Kidney epithelial cell (primary cell): ENCODE measurements at regions not wholly inside any gene's neighbourhood (a gene's known extent, or its start where the extent isn't known, plus 50 kb on each side); places are given as distances from the start of the nearest gene placed in this dataset.

Experiments used
- DNase-seq: peaks from one replicate; pipeline ENCODE4 v3.0.0-alpha.2; 2010; ENCODE audit warnings: low read depth
- H3K27me3 ChIP-seq: 2 replicates; pipeline ENCODE4 v1.6.0; 2011; ENCODE audit warnings: low read length; ENCODE audit not compliant: control insufficient read depth, insufficient read depth
- H3K36me3 ChIP-seq: 2 replicates; pipeline ENCODE4 v1.5.1; 2011; ENCODE audit warnings: low read length; ENCODE audit not compliant: control insufficient read depth, insufficient read depth
- H3K4me3 ChIP-seq: 2 replicates; pipeline ENCODE4 v1.5.1; 2011; ENCODE audit warnings: low read depth, mild to moderate bottlenecking, control low read depth, low read length
- CTCF ChIP-seq: IDR thresholded peaks from 2 replicates; pipeline ENCODE4 v1.5.1; 2011; ENCODE audit warnings: mild to moderate bottlenecking, moderate library complexity, low read length, control low read depth, inconsistent platforms; ENCODE audit not compliant: insufficient read depth, poor library complexity, severe bottlenecking

- DNase-seq, result no peak
- no peaks in the 10 kb centered on the region for H3K27me3 ChIP-seq
- no peak for TF ChIP-seq CTCF
- no peak overlapping the region for H3K4me3 ChIP-seq
- no peaks in the 10 kb centered on the region for H3K36me3 ChIP-seq
Observed at GRCh38 chr9:75231167-75231566, 142.9 kb downstream of the OSTF1 start.

GRCh38 chr9:75233011-75233410 is 144.7 kb downstream of the OSTF1 start:
- TF ChIP-seq CTCF, result no peak
- no peaks in the 10 kb centered on the region for H3K36me3 ChIP-seq
- no peak for DNase-seq
- no peaks in the 10 kb centered on the region for H3K27me3 ChIP-seq
- H3K4me3 ChIP-seq, result no peak overlapping the region

- no peak for DNase-seq
- no peak for TF ChIP-seq CTCF
- no peaks in the 10 kb centered on the region for H3K36me3 ChIP-seq
- H3K27me3 ChIP-seq, result no peaks in the 10 kb centered on the region
- no peak overlapping the region for H3K4me3 ChIP-seq
Observed at GRCh38 chr9:75235632-75236031, 147.3 kb downstream of the OSTF1 start.

GRCh38 chr9:75238311-75238976 is 150.1 kb downstream of the OSTF1 start:
- no peak for DNase-seq

GRCh38 chr9:75239176-75239575 is 150.9 kb downstream of the OSTF1 start:
- no peak for TF ChIP-seq CTCF
- H3K36me3 ChIP-seq, result no peaks in the 10 kb centered on the region
- no peak for DNase-seq
- H3K4me3 ChIP-seq, result no peak overlapping the region
- no peaks in the 10 kb centered on the region for H3K27me3 ChIP-seq

More at GRCh38 chr9:75238311-75238976, 150.1 kb downstream of the OSTF1 start:
- Histone ChIP-seq H3K4me3 (no peak overlapping the region), H3K36me3 (no peaks in the 10 kb centered on the region), H3K27me3 (no peaks in the 10 kb centered on the region)
- TF ChIP-seq CTCF, result peak; percentile 62

GRCh38 chr9:75242426-75242825 is 154.1 kb downstream of the OSTF1 start:
- TF ChIP-seq CTCF, result no peak

More at GRCh38 chr9:75242426-75242825, 154.1 kb downstream of the OSTF1 start:
- Histone ChIP-seq H3K36me3 (no peaks in the 10 kb centered on the region), H3K27me3 (no peaks in the 10 kb centered on the region), H3K4me3 (no peak overlapping the region)
- no peak for DNase-seq
